ENCODE measurements at regions not wholly inside any gene's neighbourhood (a gene's known extent, or its start where the extent isn't known, plus 50 kb on each side); places are given as distances from the start of the nearest gene placed in this dataset.

DNA sequence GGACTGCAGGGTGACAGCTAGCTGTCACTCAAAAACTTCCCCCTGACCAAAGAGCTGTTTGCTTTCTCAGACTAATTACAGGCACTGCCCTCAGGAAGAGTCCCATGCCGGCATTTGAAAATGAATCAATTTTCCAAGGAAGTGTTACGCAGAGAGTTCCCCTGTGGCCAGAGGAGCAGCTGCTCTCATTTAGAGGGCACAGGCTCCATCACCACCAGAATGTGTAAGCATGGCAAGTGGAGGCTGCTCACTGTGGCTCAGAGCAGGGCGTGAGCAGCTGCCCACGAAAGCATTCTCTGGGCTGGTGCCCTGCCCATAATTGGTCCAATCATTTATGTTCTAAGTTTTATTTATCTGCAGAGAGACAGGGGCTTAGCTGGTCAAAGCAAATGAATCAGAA is 202.2 kb downstream of the RAMP3 start:
- no peak for DNase-seq
- Mint-ChIP-seq H3K4me1 (ENCODE audit: low read depth, unreplicated experiment) (no peaks in the 10 kb centered on the region), H3K9me3 (ENCODE audit: unreplicated experiment) (no peaks in the 10 kb centered on the region), H3K27me3 (ENCODE audit: insufficient read depth, unreplicated experiment) (peaks cover 22% of the 10 kb centered on the region), H3K4me3 (ENCODE audit: unreplicated experiment) (no peak overlapping the region), H3K36me3 (ENCODE audit: insufficient read depth, unreplicated experiment) (no peaks in the 10 kb centered on the region), H3K27ac (ENCODE audit: unreplicated experiment) (no peak overlapping the region)
- intact Hi-C loops (cut with micrococcal nuclease; ENCODE audit: unreplicated experiment), result no loop called here
- no peaks in the 10 kb centered on the region for H3K27me3 ChIP-seq (replicated peaks; ENCODE audit: control insufficient read depth, insufficient read depth, low read length)
- H3K36me3 ChIP-seq (ENCODE audit: control insufficient read depth, insufficient read depth, low read length), result no peaks in the 10 kb centered on the region
- TF ChIP-seq, protein P1, sequence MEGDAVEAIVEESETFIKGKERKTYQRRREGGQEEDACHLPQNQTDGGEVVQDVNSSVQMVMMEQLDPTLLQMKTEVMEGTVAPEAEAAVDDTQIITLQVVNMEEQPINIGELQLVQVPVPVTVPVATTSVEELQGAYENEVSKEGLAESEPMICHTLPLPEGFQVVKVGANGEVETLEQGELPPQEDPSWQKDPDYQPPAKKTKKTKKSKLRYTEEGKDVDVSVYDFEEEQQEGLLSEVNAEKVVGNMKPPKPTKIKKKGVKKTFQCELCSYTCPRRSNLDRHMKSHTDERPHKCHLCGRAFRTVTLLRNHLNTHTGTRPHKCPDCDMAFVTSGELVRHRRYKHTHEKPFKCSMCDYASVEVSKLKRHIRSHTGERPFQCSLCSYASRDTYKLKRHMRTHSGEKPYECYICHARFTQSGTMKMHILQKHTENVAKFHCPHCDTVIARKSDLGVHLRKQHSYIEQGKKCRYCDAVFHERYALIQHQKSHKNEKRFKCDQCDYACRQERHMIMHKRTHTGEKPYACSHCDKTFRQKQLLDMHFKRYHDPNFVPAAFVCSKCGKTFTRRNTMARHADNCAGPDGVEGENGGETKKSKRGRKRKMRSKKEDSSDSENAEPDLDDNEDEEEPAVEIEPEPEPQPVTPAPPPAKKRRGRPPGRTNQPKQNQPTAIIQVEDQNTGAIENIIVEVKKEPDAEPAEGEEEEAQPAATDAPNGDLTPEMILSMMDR (IDR thresholded peaks at IDR 0.05; ENCODE audit: insufficient read depth in 1 of 2, low read depth in 1 of 2, low read length in 1 of 2, severe bottlenecking in 1 of 2, unreplicated experiment in 1 of 2), result no peak
- H3K4me3 ChIP-seq (ENCODE audit: low read depth, low read length), result no peak overlapping the region
- no peaks in the 10 kb centered on the region for H3K9me3 ChIP-seq
- H3K4me1 ChIP-seq, result no peaks in the 10 kb centered on the region
- no TSS peak for BruUV-seq (replicated peaks)
- CTCF ChIA-PET, result no interaction called here
- POLR2A ChIA-PET, result no interaction called here

DNA sequence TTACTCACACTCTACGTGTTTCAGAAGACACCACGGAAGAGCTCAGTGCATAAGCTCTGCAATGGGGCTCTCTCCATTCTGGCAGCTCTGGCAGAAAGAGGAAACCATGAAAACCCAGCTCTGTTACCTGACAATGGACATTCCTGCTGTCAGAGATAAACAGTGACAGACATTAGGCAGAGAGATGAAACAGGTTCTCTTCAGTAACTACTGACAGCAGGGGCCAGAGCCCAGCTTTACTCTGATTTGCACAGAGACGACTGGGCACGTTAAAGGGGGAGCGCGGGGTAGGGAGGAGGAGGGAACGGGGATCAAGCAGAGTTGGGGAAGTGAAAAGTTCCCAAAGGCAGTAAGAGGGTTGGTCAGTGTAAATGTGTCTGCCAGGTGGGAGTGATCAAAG is 206.1 kb downstream of the RAMP3 start:
- CTCF ChIA-PET, result no interaction called here
- H3K27me3 Mint-ChIP-seq (ENCODE audit: insufficient read depth, unreplicated experiment), result peaks cover 21% of the 10 kb centered on the region
- POLR2A ChIA-PET, result no interaction called here

DNA sequence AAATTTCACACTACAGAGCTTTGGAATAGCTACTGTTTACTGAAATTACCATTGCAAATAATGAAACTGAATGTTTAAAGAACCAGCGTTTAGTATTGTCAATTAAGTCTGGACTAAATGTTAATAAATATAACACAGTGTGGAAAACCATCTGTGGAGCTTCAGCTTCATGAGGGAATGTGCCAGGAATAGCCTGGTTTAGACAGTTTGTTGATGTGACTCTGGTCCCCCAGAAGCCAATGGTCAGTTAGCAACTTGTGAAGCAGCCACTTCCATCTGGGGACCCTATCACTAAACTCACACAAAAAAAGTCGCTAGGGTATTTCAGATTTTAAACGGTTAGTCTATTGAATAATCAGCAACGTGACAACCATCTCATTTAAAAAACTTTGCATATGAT is 207.8 kb downstream of the RAMP3 start:
- H3K27me3 ChIP-seq (replicated peaks; ENCODE audit: control insufficient read depth, insufficient read depth, low read length), result no peaks in the 10 kb centered on the region
- no peaks in the 10 kb centered on the region for H3K4me1 ChIP-seq
- no peak overlapping the region for H3K4me3 Mint-ChIP-seq (ENCODE audit: unreplicated experiment)
- no peak overlapping the region for H3K27ac Mint-ChIP-seq (ENCODE audit: unreplicated experiment)
- no TSS peak for BruUV-seq (replicated peaks)
- H3K36me3 ChIP-seq (ENCODE audit: control insufficient read depth, insufficient read depth, low read length), result no peaks in the 10 kb centered on the region
- CTCF ChIA-PET, result no interaction called here
- H3K9me3 Mint-ChIP-seq (ENCODE audit: unreplicated experiment), result no peaks in the 10 kb centered on the region
- no peaks in the 10 kb centered on the region for H3K4me1 Mint-ChIP-seq (ENCODE audit: low read depth, unreplicated experiment)
- intact Hi-C loops (cut with micrococcal nuclease; ENCODE audit: unreplicated experiment), result no loop called here
- POLR2A ChIA-PET, result no interaction called here
- H3K4me3 ChIP-seq (ENCODE audit: low read depth, low read length), result no peak overlapping the region
- H3K9me3 ChIP-seq, result no peaks in the 10 kb centered on the region
- TF ChIP-seq, protein P1 (IDR thresholded peaks at IDR 0.05; ENCODE audit: insufficient read depth in 1 of 2, low read depth in 1 of 2, low read length in 1 of 2, severe bottlenecking in 1 of 2, unreplicated experiment in 1 of 2), result no peak
- no peak for DNase-seq
- peaks cover 15% of the 10 kb centered on the region for H3K27me3 Mint-ChIP-seq (ENCODE audit: insufficient read depth, unreplicated experiment)
- H3K36me3 Mint-ChIP-seq (ENCODE audit: insufficient read depth, unreplicated experiment), result no peaks in the 10 kb centered on the region

More for the DNA sequence above, 206.1 kb downstream of the RAMP3 start:
- TF ChIP-seq, protein P1 (IDR thresholded peaks at IDR 0.05; ENCODE audit: insufficient read depth in 1 of 2, low read depth in 1 of 2, low read length in 1 of 2, severe bottlenecking in 1 of 2, unreplicated experiment in 1 of 2), result no peak
- Histone ChIP-seq H3K36me3 (ENCODE audit: control insufficient read depth, insufficient read depth, low read length) (no peaks in the 10 kb centered on the region), H3K4me1 (no peaks in the 10 kb centered on the region), H3K27me3 (replicated peaks; ENCODE audit: control insufficient read depth, insufficient read depth, low read length) (no peaks in the 10 kb centered on the region), H3K4me3 (ENCODE audit: low read depth, low read length) (no peak overlapping the region), H3K9me3 (no peaks in the 10 kb centered on the region)
- Mint-ChIP-seq H3K4me3 (ENCODE audit: unreplicated experiment) (no peak overlapping the region), H3K4me1 (ENCODE audit: low read depth, unreplicated experiment) (no peaks in the 10 kb centered on the region), H3K9me3 (ENCODE audit: unreplicated experiment) (no peaks in the 10 kb centered on the region), H3K27ac (ENCODE audit: unreplicated experiment) (no peak overlapping the region), H3K36me3 (ENCODE audit: insufficient read depth, unreplicated experiment) (no peaks in the 10 kb centered on the region)
- DNase-seq, result no peak
- intact Hi-C loops (cut with micrococcal nuclease; ENCODE audit: unreplicated experiment), result no loop called here
- BruUV-seq (replicated peaks), result no TSS peak

Data from Caco-2 (cell line).